HepG2 (cell line): ENCODE measurements at regions not wholly inside any gene's neighbourhood (a gene's known extent, or its start where the extent isn't known, plus 50 kb on each side); places are given as distances from the start of the nearest gene placed in this dataset.

ENCODE experiments used
- EP300 ChIP-seq, 3 experiments: sonication (generic) in 1 of 3; formaldehyde crosslinking in 1 of 3; IDR thresholded peaks; 2 replicates each; pipeline versions ENCODE4 v1.5.1 to v1.6.1; 2011 to 2020; ENCODE audit warnings: low read depth in 2 of 3, low read length in 2 of 3, borderline replicate concordance in 1 of 3, improper control_type of control experiment in 1 of 3, mild to moderate bottlenecking in 1 of 3, missing genetic modification reagents in 1 of 3, moderate library complexity in 1 of 3
- EZH2 ChIP-seq: conservative IDR thresholded peaks from 2 replicates; pipeline ENCODE4 v1.6.1; 2012; ENCODE audit warnings: mild to moderate bottlenecking, low read depth, low read length, moderate library complexity
- NFIC ChIP-seq: IDR thresholded peaks from 2 replicates; pipeline ENCODE4 v1.6.1; 2012; ENCODE audit warnings: mild to moderate bottlenecking, low read length, inconsistent platforms
- RERE ChIP-seq: IDR thresholded peaks from 2 replicates; pipeline ENCODE4 v1.6.1; 2016; ENCODE audit warnings: low read depth, missing genetic modification reagents, missing compliant biosample characterization
- SIN3A ChIP-seq: IDR thresholded peaks from 2 replicates; pipeline ENCODE4 v1.6.1; 2011; ENCODE audit warnings: low read depth, mild to moderate bottlenecking, control low read depth, low read length, borderline replicate concordance

GRCh38 chr17:70468661-70469060, 299.3 kb downstream of the KCNJ2 start:
- no peak for TF ChIP-seq NFIC
- no peak for TF ChIP-seq EP300 (IDR thresholded peaks at IDR 0.05; ENCODE audit: low read depth in 2 of 2, low read length in 2 of 2)
- no peak for TF ChIP-seq EP300 (CRISPR knock-in tag; IDR thresholded peaks at IDR 0.05; ENCODE audit: borderline replicate concordance)
- no peak for TF ChIP-seq RERE (CRISPR knock-in tag)
- TF ChIP-seq EZH2, result no peak
- no peak for TF ChIP-seq SIN3A
